GM21786 (cell line): ENCODE measurements at regions not wholly inside any gene's neighbourhood (a gene's known extent, or its start where the extent isn't known, plus 50 kb on each side); places are given as distances from the start of the nearest gene placed in this dataset.
"Not testable (repeated sequence)": the region's sequence is repeated elsewhere in the genome, so short reads cannot be mapped to it uniquely, and the experiment has no call there.

ENCODE experiments used
- ATAC-seq: cut with Tn5 transposase; IDR thresholded peaks from one replicate; pipeline ENCODE4 v1.9.1; 2021; ENCODE audit not compliant: unreplicated experiment

DNA sequence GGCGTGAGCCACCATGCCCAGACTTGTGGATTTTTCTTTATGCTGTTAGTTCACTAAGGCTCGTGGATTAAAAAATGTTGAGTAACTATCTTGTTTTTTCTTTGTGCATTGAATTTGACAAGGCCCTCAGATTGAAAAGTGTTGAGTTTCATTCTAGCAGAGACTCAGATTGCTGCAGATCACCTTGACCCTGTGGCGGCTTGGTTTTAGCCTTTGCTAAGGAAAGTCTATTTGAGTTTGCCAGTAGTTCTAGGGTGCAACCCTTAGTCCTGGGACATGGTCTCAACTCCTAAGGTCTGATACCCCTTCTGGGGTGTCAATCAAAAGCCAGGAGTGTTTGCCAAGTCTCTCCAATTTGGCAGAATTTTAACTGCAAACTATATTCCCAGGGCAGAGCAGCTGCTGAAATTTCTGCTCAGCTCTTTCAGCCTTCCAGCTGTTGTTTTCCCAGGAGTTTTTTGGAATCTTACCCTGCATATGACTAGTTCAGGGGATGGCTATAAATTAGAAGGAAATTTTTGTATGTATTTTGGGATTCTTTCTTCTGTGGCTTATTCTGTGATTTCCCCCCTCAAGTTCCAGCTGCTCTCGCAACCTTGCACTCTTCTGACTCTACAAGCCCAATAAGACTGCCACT lies 84.3 kb upstream of the HAND1 start:
- ATAC-seq, result no peak

DNA sequence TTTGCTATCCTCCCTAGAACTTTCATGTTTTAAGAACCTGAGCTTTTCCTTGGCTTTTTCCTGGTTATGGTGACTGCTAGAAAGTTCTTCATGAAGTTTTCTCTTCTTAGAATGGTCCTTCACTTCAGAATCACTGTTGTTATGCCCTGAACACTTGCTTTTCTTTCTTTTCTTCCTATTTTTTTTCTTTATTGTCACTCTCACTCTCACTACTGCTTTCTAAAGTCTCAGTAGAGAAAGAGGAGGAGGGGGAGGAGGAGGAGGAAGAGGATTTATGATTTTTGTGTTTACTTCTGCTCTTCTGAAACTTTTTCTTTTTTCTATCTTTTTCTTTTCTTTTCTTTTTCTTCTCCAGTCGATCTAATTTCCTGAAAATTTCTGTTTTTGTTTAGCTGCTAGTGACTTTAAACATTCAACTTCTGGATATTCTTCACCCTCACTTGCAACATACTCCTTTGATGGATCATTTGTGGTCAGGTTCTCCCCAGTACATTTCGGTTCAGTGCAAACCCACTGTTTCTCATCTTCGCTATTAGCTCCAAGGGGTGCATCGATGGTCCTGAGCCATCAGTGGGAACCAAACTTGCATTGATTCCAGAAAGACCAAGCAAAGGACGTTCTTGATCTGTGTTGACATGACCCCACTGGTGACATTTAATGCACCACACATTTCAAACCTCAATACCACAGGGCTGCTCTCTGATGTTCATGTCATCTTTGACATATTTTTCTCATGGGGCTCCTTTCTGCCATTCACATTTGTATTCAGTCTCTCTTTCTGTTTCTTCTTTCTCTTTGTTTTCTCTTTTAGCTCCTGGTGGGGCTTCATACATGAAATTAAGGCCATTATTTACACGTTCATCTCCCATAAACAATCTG lies 81.6 kb upstream of the HAND1 start:
- no peak for ATAC-seq

DNA sequence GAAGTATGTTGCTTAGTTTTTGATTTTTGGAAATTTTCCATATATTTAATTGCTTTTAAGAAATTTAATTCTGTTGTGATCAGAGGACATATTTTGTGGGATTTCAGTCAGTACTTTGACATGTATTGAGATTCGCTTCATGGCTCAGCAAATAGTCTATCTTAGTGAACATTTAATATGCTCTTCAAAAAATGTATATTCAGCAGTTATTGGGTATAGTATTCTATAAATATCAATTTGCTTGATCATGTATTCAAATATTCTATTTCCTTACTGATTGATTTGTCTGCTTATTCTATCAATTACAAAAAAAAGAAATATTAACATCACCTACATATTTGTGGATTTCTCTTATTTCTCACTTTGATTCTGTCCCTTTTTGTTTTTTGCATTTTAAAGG lies 79.5 kb upstream of the HAND1 start:
- no peak for ATAC-seq

DNA sequence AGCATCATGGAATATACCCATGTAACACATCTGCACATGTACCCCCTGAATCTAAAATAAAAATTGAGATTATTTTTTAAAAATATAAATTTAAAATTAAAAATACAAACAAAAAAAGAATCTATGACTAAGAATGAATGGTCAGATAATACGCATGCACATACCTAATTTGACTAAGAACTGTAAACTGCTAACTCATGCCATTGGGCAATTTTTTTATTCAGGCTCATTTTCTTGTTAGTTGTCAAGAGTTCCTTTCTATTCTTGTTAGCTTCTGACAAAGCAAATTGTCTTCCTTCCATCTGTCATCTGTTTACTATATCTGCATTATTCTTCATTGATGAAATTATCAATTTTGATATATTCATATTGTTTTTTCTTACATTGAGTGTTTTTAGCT lies 69.5 kb upstream of the HAND1 start:
- ATAC-seq, result no peak

DNA sequence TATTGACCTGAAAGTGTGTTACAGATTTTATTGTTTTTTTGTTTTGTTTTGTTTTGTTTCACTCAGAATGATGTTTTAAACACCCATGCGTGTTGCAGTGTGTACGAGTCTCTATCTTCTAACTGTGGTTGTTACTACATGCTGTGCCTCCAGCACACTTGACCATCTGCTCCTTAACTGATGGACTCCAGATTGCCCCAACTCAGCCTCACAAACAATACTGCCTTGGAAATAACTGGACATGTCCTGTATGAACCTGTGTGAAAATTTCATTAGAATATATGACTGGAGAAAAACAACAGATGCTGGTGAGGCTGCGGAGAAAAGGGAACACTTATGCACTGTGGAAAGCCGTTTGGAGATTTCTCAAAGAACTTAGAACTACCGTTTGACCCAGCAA lies 68.7 kb upstream of the HAND1 start:
- no peak for ATAC-seq

DNA sequence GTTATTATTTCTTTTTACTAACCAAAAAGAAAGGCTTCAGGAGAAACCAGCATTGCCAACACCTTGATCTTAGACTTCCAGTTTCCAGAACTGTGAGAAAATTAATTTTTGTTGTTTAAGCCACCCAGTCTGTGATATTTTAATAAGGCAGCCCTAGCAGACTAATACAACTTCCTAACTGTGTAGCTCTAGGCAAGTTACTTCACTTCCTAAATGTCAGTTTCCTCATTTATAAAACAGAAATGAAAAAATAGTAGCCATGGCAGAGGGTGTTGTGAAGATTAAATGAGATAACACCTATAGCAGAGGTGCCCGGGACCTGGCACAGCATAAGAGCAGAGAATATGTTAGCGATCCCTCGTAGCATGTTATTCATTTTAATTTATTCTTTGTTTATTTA lies 66.6 kb upstream of the HAND1 start:
- ATAC-seq, result no peak

DNA sequence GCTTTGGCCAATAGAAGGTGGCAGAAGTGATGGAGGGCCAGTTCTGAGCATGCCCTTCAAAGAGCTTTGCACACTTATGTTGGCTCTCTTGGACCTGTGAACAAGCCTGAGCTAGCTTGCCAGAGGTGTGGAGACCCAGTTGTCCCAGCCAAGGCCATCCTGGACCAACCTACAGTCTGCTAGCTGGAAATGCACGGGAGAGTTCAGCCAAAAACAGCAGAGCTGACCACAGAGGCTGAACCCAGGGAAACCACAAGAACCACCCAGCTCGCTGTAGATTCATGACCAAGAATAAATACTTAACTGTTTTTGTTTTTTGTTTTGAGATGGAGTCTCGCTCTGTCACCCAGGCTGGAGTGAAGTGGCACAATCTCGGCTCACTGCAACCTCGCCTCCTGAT lies 65.4 kb upstream of the HAND1 start:
- ATAC-seq, result no peak

DNA sequence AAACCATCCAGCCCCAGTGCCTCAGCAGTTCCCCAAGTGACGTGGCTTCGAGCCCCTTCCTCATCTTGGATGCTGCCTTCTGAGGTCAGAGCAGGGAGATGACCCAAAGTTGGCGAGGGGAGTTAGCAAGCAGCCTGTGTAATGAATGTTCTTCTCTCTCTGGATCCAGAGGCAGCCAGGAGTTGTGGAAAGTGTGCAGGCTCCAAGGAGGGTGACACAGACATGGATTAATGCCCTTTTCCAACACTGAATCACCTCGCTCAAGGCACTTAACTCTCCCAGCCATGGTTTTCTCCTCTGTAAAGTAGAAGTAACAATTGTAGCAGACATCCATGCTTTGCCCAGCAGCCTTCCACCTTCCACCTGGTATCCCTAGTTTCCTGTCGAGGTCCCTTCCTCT lies 64.6 kb upstream of the HAND1 start:
- ATAC-seq, result no peak

DNA sequence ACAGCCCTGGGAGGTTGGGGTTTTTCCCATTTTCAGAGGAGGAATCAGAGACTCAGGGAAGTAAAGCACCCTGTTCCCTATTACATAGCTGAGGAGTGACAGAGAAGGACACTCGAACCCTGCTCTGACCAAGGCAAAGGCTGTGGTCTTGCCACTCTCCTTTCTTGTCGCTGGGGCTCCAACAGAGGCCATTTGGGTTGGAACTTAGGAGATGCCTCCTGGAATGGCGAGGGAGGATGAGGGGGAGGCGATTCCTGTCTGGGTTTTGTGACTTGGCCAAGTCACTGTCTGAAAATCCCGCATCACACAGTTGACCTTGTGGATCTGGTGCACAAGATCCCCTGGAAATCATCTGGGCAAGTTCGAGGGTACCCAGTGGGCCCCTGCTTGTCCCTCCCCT lies 64.0 kb upstream of the HAND1 start:
- ATAC-seq, result no peak

DNA sequence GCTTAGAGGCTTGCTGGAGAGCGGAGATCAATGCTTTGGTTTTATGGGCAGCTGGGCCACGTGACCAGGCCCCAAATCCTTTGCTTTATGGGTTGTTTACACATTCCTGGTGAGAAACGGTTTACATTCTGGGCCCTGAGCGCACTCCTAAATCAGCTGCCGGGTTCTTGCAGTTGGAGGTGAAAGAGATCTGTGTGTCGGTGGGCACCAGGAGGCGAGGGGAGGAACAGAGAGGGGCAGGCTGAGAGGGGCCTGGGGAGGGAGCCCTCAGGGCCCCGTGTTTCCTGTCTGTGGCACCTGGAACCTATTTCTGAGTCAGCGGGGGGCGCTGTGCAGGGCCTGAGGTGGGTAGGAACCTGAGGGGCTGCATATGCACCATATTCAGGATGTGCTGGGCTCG lies 63.5 kb upstream of the HAND1 start:
- ATAC-seq, result no peak

DNA sequence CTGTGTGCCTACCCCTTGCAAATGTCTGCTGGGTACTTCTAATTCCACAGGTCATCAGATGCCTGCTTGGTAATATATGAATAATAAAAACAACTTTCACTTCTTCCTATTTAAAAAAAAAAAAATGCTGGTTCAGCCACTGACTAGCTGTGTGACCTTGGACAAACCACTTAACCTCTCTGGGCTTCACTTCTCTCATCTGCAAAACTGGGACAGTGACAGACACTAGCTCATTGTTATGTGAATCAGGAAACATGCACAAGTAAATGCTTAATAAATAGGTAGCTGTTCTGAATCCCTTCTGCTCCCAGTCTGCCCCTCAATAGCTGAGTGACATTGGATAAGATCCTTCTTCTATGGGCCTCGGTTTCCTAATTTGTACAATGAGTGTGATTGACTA lies 62.6 kb upstream of the HAND1 start:
- no peak for ATAC-seq

DNA sequence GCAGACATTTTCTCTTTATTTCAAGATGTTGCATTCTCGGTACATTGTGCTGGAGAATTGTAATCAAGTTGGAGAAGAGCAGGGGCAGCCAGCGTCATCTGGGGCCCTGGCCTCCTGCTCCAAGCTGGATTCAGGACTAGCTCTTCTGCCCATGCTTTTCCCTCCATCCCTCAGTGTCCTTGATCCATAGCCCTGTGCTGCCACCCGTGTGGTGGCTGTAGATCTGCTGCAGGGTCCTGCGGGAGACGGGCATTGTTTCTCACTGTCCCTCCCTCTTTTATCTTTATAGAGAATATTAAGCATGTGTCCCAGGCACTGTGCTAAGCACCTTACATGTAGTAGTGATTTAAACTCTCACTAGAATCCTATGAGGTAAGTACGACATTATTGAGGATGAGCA lies 60.5 kb upstream of the HAND1 start:
- ATAC-seq, result no peak

DNA sequence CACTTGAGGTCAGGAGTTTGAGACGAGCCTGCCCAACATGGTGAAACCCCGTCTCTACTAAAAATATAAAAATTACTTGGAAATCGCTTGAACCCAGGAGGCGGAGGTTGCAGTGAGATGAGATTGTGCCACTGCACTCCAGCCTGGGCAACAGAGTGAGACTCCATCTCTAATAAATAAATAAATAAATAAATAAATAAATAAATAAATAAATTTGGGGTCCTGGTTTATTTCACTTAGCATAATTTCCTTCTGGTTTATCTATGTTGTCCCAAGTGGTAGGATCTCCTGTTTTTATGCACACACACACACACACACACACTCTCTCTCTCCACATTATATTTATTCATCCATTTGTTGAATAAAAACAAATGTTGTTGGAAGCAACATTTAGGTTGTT lies 58.4 kb upstream of the HAND1 start:
- not testable (repeated sequence) for ATAC-seq

DNA sequence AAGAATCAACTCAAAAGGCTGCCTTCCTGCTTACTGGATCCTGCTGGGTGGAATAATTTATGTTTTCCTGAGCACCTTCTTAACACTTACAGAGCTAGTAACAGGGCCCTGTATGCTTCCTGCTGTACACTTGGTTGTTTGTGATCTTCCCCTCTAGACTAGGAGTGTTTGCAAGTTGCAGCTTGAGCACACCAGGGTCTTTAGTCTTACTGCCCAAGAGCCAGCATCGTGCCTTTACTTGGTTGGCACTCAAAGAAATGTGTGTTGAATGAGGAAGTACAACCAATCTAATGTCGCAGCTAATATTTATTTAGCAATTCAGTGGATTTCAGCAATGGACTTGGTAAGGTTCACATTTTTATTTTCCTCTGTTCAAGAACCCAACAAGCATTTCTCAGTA lies 57.5 kb upstream of the HAND1 start:
- no peak for ATAC-seq

DNA sequence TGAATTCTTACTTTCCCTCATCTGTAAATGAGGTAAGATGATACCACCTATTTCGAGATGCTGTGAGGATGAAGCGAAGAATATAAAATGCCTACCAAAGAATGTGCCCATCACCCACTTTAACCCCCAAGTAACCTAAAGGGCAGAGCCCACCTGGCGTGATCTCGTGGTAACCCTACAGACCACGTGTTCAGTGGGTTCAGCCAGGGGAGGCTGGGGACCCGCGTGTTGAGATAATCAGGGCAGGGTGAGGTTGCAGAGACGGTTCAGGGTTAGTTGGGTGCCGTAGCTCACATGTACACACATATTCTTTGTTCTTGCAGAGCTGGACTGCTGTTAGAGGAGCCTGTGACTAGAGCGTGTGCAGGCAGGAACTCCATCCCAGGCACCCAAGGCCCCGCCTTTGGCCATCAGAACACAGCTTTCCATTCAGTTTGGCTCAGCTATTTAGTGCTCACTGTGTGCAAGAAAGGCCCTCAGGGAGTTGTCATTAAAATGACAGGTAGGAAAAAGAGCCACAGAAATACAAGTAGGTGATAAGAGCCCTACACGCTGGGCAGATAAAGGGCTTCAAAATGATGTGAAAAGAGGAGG lies 56.5 kb upstream of the HAND1 start:
- ATAC-seq, result no peak

DNA sequence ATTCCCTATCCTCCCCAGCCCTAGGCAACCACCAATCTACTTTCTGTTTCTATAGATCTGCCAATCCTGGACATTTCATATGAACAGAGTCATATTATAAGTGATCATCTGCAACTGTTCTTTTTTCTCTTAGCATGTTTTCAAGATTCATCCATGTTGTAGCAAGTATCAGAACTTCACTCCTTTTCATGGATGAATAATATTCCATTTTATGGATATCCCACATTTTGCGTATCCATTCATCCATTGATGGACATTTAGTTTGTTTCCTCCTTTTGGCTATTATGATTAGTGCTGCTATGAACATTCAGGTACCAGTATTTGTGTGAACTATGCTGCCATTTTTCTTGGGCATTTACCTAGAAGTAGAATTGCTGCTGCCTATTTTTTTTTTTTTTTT lies 51.3 kb upstream of the HAND1 start:
- ATAC-seq, result no peak

DNA sequence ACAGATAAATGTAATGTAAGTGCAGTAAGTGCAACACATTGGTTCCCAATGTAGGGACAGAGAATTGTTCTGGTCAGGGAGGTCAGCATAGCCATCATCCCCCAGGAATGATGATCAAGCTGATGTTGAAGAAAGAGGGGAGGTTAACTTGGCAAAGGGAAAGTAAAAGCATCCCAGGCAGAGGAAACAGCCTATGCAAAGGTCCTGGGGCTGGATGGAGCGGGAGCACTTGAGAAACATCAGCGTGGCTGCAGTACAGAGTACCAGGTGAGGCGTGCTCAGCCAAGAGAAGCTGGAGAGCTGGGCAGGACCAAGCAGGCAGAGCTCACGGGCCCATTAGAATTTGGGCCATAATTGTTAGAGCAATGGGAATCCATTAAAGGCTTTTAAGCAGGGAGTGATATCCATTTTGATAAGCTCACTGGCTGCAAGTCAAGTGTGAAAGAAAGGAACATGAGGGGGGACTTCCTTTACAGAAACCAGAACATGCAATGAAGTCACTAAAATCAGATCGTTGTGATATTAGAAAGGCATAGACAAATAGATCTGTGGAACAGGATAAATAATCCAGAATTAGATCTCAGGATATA lies 50.1 kb upstream of the HAND1 start:
- no peak for ATAC-seq
